ENCODE measurements at regions not wholly inside any gene's neighbourhood (a gene's known extent, or its start where the extent isn't known, plus 50 kb on each side); places are given as distances from the start of the nearest gene placed in this dataset.

- Histone ChIP-seq H3K4me3 (ENCODE audit: low read depth in 2 of 2, low read length in 2 of 2) (no peak overlapping the region), H3K4me1 (ENCODE audit: control insufficient read depth, insufficient read depth, low read length) (no peaks in the 10 kb centered on the region), H3K36me3 (ENCODE audit: control insufficient read depth, insufficient read depth, low read length) (no peaks in the 10 kb centered on the region), H3K27me3 (ENCODE audit: control insufficient read depth, insufficient read depth, low read length) (no peaks in the 10 kb centered on the region), H3K9me3 (ENCODE audit: control insufficient read depth, insufficient read depth, low read depth, low read length) (no peaks in the 10 kb centered on the region), H3K27ac (ENCODE audit: low read length) (no peak overlapping the region)
- CTCF ChIA-PET, result no interaction called here
- TF ChIP-seq CTCF (IDR thresholded peaks at IDR 0.05), result no peak
- no peak for TF ChIP-seq POLR2AphosphoS5 (IDR thresholded peaks at IDR 0.05; ENCODE audit: low read depth, low read length)
- no peak for TF ChIP-seq SIN3A (IDR thresholded peaks at IDR 0.05; ENCODE audit: borderline replicate concordance, insufficient read depth, low read depth, low read length)
- TF ChIP-seq TCF7L2 (IDR thresholded peaks at IDR 0.05; ENCODE audit: low read depth, low read length), result no peak
- TF ChIP-seq REST (IDR thresholded peaks at IDR 0.05; ENCODE audit: insufficient read depth in 1 of 2, low read depth in 2 of 2, low read length in 1 of 2), result no peak
- BruUV-seq (replicated peaks), result no TSS peak
- in situ Hi-C loops (cut with HindIII; ENCODE audit: low pct_unique_long_range_greater_than_20kb, low sequenced_read_pairs) (no loop called here), intact Hi-C loops (cut with micrococcal nuclease; ENCODE audit: unreplicated experiment) (no loop called here)
- no peak for DNase-seq (ENCODE audit: low read depth, low spot score)
- ATAC-seq, result no peak
- POLR2A ChIA-PET, result no interaction called here
These were observed 1735.3 kb downstream of the TP53TG3F start for GRCh38 chr16:35194681-35195080.

GRCh38 chr16:35195173-35195863, 1735.9 kb downstream of the TP53TG3F start:
- Histone ChIP-seq H3K36me3 (ENCODE audit: control insufficient read depth, insufficient read depth, low read length) (no peaks in the 10 kb centered on the region), H3K4me3 (ENCODE audit: low read depth in 2 of 2, low read length in 2 of 2) (no peak overlapping the region), H3K4me1 (ENCODE audit: control insufficient read depth, insufficient read depth, low read length) (no peaks in the 10 kb centered on the region), H3K27me3 (ENCODE audit: control insufficient read depth, insufficient read depth, low read length) (no peaks in the 10 kb centered on the region), H3K27ac (ENCODE audit: low read length) (no peak overlapping the region), H3K9me3 (ENCODE audit: control insufficient read depth, insufficient read depth, low read depth, low read length) (no peaks in the 10 kb centered on the region)
- ChIA-PET CTCF (no interaction called here), POLR2A (no interaction called here)
- no peak for ATAC-seq
- intact Hi-C loops (cut with micrococcal nuclease; ENCODE audit: unreplicated experiment) (no loop called here), in situ Hi-C loops (cut with HindIII; ENCODE audit: low pct_unique_long_range_greater_than_20kb, low sequenced_read_pairs) (no loop called here)
- no TSS peak for BruUV-seq (replicated peaks)
- no peak for DNase-seq (ENCODE audit: low read depth, low spot score)
- TF ChIP-seq TCF7L2 (IDR thresholded peaks at IDR 0.05; ENCODE audit: low read depth, low read length) (no peak), SIN3A (IDR thresholded peaks at IDR 0.05; ENCODE audit: borderline replicate concordance, insufficient read depth, low read depth, low read length) (no peak), CTCF (IDR thresholded peaks at IDR 0.05) (peak; percentile 18; the same call in 1 of the 2 replicates)

All from Panc1 (cell line).